PC-3 (cell line): ENCODE measurements at regions not wholly inside any gene's neighbourhood (a gene's known extent, or its start where the extent isn't known, plus 50 kb on each side); places are given as distances from the start of the nearest gene placed in this dataset.

Experiments used
- EZH2 ChIP-seq: fragments of 300-600 bp; sonication (generic); IDR thresholded peaks from one replicate; pipeline ENCODE4 v1.6.1; 2017; ENCODE audit warnings: antibody characterized with exemption, mild to moderate bottlenecking, low read length; ENCODE audit not compliant: unreplicated experiment
- TF ChIP-seq, protein P1 (sequence below): fragments of 300-600 bp; sonication (generic); conservative IDR thresholded peaks from 2 replicates; pipeline ENCODE4 v1.5.1; 2017; ENCODE audit warnings: antibody characterized with exemption, low read depth, mild to moderate bottlenecking, low read length

DNA sequence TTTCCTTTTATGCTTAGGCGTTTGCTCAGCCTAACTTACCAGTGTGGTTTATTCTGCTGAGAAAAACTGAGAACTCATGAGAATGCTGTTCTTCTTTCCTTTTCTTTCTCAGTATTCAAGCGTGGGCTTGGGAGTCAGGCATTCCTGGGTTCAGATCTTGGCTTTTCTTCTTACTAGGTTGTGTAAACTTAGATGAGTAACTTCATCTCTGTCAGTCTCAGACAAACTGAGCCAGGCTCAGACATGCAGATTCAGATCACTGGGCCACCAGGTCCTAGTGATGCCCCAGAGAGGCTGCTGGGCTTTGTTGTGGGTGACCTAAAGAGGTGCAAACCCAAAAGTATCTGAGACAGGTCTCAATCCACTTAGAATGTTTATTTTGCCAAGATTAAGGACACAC, 95.8 kb upstream of the MPHOSPH6 start:
- TF ChIP-seq, protein P1, sequence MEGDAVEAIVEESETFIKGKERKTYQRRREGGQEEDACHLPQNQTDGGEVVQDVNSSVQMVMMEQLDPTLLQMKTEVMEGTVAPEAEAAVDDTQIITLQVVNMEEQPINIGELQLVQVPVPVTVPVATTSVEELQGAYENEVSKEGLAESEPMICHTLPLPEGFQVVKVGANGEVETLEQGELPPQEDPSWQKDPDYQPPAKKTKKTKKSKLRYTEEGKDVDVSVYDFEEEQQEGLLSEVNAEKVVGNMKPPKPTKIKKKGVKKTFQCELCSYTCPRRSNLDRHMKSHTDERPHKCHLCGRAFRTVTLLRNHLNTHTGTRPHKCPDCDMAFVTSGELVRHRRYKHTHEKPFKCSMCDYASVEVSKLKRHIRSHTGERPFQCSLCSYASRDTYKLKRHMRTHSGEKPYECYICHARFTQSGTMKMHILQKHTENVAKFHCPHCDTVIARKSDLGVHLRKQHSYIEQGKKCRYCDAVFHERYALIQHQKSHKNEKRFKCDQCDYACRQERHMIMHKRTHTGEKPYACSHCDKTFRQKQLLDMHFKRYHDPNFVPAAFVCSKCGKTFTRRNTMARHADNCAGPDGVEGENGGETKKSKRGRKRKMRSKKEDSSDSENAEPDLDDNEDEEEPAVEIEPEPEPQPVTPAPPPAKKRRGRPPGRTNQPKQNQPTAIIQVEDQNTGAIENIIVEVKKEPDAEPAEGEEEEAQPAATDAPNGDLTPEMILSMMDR: no peak
- no peak for TF ChIP-seq EZH2
